Neural cell (in vitro differentiated cells): ENCODE measurements at regions not wholly inside any gene's neighbourhood (a gene's known extent, or its start where the extent isn't known, plus 50 kb on each side); places are given as distances from the start of the nearest gene placed in this dataset.

Source experiments
- H2AFZ ChIP-seq: fragments of 200-600, 300-800 bp; sonication (generic), shearing (Covaris generic); 2 replicates; pipeline ENCODE4 v1.6.0; 2014; ENCODE audit warnings: low read depth, mild to moderate bottlenecking, antibody characterized with exemption, low read length, moderate library complexity
- H3F3A ChIP-seq: fragments of 200-600 bp; shearing (Covaris generic); 2 replicates; pipeline ENCODE4 v1.6.1; 2016; ENCODE audit warnings: mild to moderate bottlenecking, moderate library complexity, mixed read lengths, antibody characterized with exemption, low read length; ENCODE audit not compliant: insufficient read depth, poor library complexity, severe bottlenecking
- H3K27ac ChIP-seq: fragments of 200-600, 300-800 bp; sonication (generic), shearing (Covaris generic); 2 replicates; pipeline ENCODE4 v1.5.1; 2014; ENCODE audit warnings: mild to moderate bottlenecking, low read length, moderate library complexity
- H3K27me3 ChIP-seq: fragments of 300-800, 200-600 bp; sonication (generic), shearing (Covaris generic); 2 replicates; pipeline ENCODE4 v1.6.0; 2014; ENCODE audit warnings: mild to moderate bottlenecking, low read depth, low read length, moderate library complexity; ENCODE audit not compliant: insufficient read depth
- H3K36me3 ChIP-seq: fragments of 300-800, 200-600 bp; sonication (generic), shearing (Covaris generic); 2 replicates; pipeline ENCODE4 v1.5.1; 2014; ENCODE audit warnings: mild to moderate bottlenecking, antibody characterized with exemption, low read length, moderate library complexity; ENCODE audit not compliant: insufficient read depth
- H3K4me2 ChIP-seq: fragments of 300-800, 200-600 bp; sonication (generic), shearing (Covaris generic); 2 replicates; pipeline ENCODE4 v1.6.0; 2014; ENCODE audit warnings: mild to moderate bottlenecking, low read length
- H3K4me3 ChIP-seq: fragments of 300-800, 200-600 bp; sonication (generic), shearing (Covaris generic); 2 replicates; pipeline ENCODE4 v1.5.1; 2014; ENCODE audit warnings: mild to moderate bottlenecking, low read length, moderate library complexity
- H3K79me2 ChIP-seq: fragments of 200-600 bp; shearing (Covaris generic); replicated peaks from 2 replicates; pipeline ENCODE4 v1.6.0; 2014; ENCODE audit warnings: mild to moderate bottlenecking, low read length, moderate library complexity; ENCODE audit not compliant: insufficient read depth
- H3K9ac ChIP-seq: fragments of 300-800, 200-600 bp; sonication (generic), shearing (Covaris generic); 2 replicates; pipeline ENCODE4 v1.6.1; 2016; ENCODE audit warnings: mild to moderate bottlenecking, low read length, mixed read lengths
- H3K9me2 ChIP-seq: fragments of 200-600 bp; shearing (Covaris generic); 2 replicates; pipeline ENCODE4 v1.6.1; 2016; ENCODE audit warnings: mild to moderate bottlenecking, low read length, mixed read lengths; ENCODE audit not compliant: insufficient read depth
- H3K9me3 ChIP-seq: fragments of 200-600, 300-800 bp; sonication (generic), shearing (Covaris generic); 2 replicates; pipeline ENCODE4 v1.6.1; 2016; ENCODE audit warnings: mild to moderate bottlenecking, mixed run types, low read length, moderate library complexity, mixed read lengths
- H4K20me1 ChIP-seq: fragments of 200-600 bp; shearing (Covaris generic); 2 replicates; pipeline ENCODE4 v1.6.1; 2016; ENCODE audit warnings: mild to moderate bottlenecking, mixed run types; ENCODE audit not compliant: insufficient read depth
- EP300 ChIP-seq: fragments of 450-650 bp; conservative IDR thresholded peaks from 2 replicates; pipeline ENCODE4 v1.6.1; 2014; ENCODE audit warnings: antibody characterized with exemption, mild to moderate bottlenecking, moderate library complexity; ENCODE audit not compliant: poor library complexity, severe bottlenecking
- EZH2 ChIP-seq: fragments of 200-600, 300-800 bp; shearing (Covaris generic), sonication (generic); IDR thresholded peaks from 2 replicates; pipeline ENCODE4 v1.6.1; 2014; ENCODE audit warnings: antibody characterized with exemption, low read length, borderline replicate concordance, mild to moderate bottlenecking; ENCODE audit not compliant: insufficient read depth, poor library complexity, severe bottlenecking
- MXI1 ChIP-seq: fragments of 450-650 bp; conservative IDR thresholded peaks from 2 replicates; pipeline ENCODE4 v1.6.1; 2014; ENCODE audit warnings: antibody characterized with exemption, mild to moderate bottlenecking; ENCODE audit not compliant: poor library complexity, severe bottlenecking
- POLR2AphosphoS5 ChIP-seq: IDR thresholded peaks from 2 replicates; pipeline ENCODE4 v1.6.1; 2012
- RAD21 ChIP-seq: fragments of 450-650 bp; conservative IDR thresholded peaks from 2 replicates; pipeline ENCODE4 v1.6.1; 2014; ENCODE audit warnings: antibody characterized with exemption, mild to moderate bottlenecking, moderate library complexity
- REST ChIP-seq: IDR thresholded peaks from 2 replicates; pipeline ENCODE4 v1.6.1; 2012; ENCODE audit warnings: borderline replicate concordance
- SMC3 ChIP-seq: fragments of 450-650 bp; conservative IDR thresholded peaks from 2 replicates; pipeline ENCODE4 v1.6.1; 2014; ENCODE audit warnings: antibody characterized with exemption, mild to moderate bottlenecking, moderate library complexity; ENCODE audit not compliant: poor library complexity
- TAF1 ChIP-seq: IDR thresholded peaks from 2 replicates; pipeline ENCODE4 v1.6.1; 2012; ENCODE audit warnings: low read depth
- TF ChIP-seq, protein P1 (sequence below): fragments of 450-650 bp; IDR thresholded peaks from 2 replicates; pipeline ENCODE4 v1.5.1; 2014; ENCODE audit warnings: antibody characterized with exemption, mild to moderate bottlenecking, moderate library complexity; ENCODE audit not compliant: poor library complexity, severe bottlenecking

DNA sequence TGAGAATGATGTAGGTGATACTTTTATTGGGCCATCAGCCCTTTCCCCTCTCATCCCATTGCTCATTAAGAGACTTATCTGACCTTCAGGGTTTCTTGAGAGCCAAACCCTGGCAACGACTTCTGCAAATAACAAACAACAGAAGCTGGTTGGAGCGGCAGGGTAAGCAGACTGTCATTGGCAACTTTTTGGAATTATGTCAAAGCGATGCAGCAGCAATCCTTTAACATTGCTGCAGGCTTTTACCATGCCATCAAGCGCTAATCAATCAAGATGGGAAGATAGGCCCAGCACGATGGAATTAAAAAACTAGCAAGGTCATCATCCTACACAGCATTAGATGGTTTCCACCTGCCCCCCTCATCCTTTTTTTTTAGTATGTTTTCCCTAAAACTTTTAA lies 406.1 kb upstream of the PDE3A start (continued):
- TF ChIP-seq EP300 (no peak), POLR2AphosphoS5 (no peak)

DNA sequence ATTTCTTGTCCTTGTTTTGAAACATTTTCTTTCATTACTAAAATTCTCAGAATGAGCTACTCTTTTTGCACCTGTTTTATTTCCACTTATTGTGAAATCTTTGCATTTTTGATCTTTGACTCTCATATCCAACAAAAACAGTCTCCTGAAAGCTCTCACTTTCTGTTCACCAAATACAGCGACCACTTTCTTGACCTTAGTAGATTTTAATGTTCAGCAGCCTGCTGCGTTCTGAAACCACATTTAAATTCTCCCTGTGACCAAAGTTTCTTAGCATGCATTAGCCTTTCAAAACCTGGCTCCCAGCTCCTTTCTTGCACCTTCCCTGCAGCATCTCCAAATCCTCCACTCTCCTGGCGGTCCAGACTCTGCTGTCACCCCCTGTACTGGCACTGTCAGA lies 404.4 kb upstream of the PDE3A start:
- H3K9me3 ChIP-seq = no peaks in the 10 kb centered on the region
- no peaks in the 10 kb centered on the region for H3K27me3 ChIP-seq
- H3K4me3 ChIP-seq = no peak overlapping the region
- no peaks in the 10 kb centered on the region for H4K20me1 ChIP-seq
- H3K9ac ChIP-seq = no peak overlapping the region
- H2AFZ ChIP-seq = no peak overlapping the region
- no peaks in the 10 kb centered on the region for H3K79me2 ChIP-seq
- H3F3A ChIP-seq = no peaks in the 10 kb centered on the region
- no peak for TF ChIP-seq SMC3
- no peak for TF ChIP-seq POLR2AphosphoS5
- no peak for TF ChIP-seq EZH2
- TF ChIP-seq MXI1 = no peak
- H3K4me2 ChIP-seq = no peak overlapping the region
- H3K27ac ChIP-seq = no peak overlapping the region
- no peaks in the 10 kb centered on the region for H3K36me3 ChIP-seq
- H3K9me2 ChIP-seq = no peaks in the 10 kb centered on the region

DNA sequence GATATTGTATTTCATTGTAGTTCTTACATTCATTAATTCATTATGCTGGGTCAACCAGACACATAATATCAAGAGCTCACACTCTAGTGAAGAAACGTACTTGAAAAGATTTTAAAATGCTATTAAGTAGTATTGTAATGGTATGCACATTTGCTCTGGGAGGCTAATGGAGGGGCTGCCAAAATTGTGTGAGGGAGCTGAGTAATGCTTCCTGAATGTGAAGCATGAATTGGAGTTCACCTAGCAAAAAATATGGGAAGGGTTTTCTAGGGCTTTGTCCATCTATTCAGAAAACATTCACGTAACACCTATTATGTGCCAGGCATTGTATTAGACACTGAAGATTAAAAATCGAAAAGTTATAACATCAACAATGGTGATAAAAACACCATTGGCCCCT lies 403.8 kb upstream of the PDE3A start:
- no peaks in the 10 kb centered on the region for H3K27me3 ChIP-seq
- no peaks in the 10 kb centered on the region for H3K9me2 ChIP-seq
- TF ChIP-seq EZH2 (no peak), MXI1 (no peak), POLR2AphosphoS5 (no peak), SMC3 (no peak), REST (no peak), EP300 (no peak), TAF1 (no peak), RAD21 (no peak)
- TF ChIP-seq, protein P1, sequence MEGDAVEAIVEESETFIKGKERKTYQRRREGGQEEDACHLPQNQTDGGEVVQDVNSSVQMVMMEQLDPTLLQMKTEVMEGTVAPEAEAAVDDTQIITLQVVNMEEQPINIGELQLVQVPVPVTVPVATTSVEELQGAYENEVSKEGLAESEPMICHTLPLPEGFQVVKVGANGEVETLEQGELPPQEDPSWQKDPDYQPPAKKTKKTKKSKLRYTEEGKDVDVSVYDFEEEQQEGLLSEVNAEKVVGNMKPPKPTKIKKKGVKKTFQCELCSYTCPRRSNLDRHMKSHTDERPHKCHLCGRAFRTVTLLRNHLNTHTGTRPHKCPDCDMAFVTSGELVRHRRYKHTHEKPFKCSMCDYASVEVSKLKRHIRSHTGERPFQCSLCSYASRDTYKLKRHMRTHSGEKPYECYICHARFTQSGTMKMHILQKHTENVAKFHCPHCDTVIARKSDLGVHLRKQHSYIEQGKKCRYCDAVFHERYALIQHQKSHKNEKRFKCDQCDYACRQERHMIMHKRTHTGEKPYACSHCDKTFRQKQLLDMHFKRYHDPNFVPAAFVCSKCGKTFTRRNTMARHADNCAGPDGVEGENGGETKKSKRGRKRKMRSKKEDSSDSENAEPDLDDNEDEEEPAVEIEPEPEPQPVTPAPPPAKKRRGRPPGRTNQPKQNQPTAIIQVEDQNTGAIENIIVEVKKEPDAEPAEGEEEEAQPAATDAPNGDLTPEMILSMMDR = no peak
- no peaks in the 10 kb centered on the region for H3K79me2 ChIP-seq
- no peaks in the 10 kb centered on the region for H3K36me3 ChIP-seq
- H3K9me3 ChIP-seq = no peaks in the 10 kb centered on the region
- H3K27ac ChIP-seq = no peak overlapping the region
- no peaks in the 10 kb centered on the region for H3F3A ChIP-seq
- no peak overlapping the region for H3K4me2 ChIP-seq
- H2AFZ ChIP-seq = no peak overlapping the region
- no peak overlapping the region for H3K4me3 ChIP-seq
- no peak overlapping the region for H3K9ac ChIP-seq
- H4K20me1 ChIP-seq = no peaks in the 10 kb centered on the region
